ENCODE measurements at regions not wholly inside any gene's neighbourhood (a gene's known extent, or its start where the extent isn't known, plus 50 kb on each side); places are given as distances from the start of the nearest gene placed in this dataset.

- TF ChIP-seq POLR2AphosphoS5 (IDR thresholded peaks at IDR 0.05; ENCODE audit: low read depth) (no peak), SPI1 (IDR thresholded peaks at IDR 0.05; ENCODE audit: borderline replicate concordance, low read depth) (no peak), REST (IDR thresholded peaks at IDR 0.05; ENCODE audit: insufficient replicate concordance, low read depth) (no peak), GABPA (IDR thresholded peaks at IDR 0.05; ENCODE audit: low read depth) (no peak)
- TF ChIP-seq, protein P1, sequence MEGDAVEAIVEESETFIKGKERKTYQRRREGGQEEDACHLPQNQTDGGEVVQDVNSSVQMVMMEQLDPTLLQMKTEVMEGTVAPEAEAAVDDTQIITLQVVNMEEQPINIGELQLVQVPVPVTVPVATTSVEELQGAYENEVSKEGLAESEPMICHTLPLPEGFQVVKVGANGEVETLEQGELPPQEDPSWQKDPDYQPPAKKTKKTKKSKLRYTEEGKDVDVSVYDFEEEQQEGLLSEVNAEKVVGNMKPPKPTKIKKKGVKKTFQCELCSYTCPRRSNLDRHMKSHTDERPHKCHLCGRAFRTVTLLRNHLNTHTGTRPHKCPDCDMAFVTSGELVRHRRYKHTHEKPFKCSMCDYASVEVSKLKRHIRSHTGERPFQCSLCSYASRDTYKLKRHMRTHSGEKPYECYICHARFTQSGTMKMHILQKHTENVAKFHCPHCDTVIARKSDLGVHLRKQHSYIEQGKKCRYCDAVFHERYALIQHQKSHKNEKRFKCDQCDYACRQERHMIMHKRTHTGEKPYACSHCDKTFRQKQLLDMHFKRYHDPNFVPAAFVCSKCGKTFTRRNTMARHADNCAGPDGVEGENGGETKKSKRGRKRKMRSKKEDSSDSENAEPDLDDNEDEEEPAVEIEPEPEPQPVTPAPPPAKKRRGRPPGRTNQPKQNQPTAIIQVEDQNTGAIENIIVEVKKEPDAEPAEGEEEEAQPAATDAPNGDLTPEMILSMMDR (IDR thresholded peaks at IDR 0.05; ENCODE audit: insufficient read depth, low read length): no peak
- no peak overlapping the region for H3K27ac ChIP-seq (replicated peaks)
- H3K4me3 ChIP-seq (replicated peaks; ENCODE audit: insufficient read depth, low read length): no peak overlapping the region
- no peak for DNase-seq (ENCODE audit: low read depth in 1 of 2, low spot score in 1 of 2)
- peaks cover 6% of the 10 kb centered on the region for H3K27me3 ChIP-seq (ENCODE audit: insufficient read depth, poor library complexity, severe bottlenecking)
Measured at GRCh38 chr6:133805876-133806275, 83.0 kb upstream of the TCF21 start.

DNA sequence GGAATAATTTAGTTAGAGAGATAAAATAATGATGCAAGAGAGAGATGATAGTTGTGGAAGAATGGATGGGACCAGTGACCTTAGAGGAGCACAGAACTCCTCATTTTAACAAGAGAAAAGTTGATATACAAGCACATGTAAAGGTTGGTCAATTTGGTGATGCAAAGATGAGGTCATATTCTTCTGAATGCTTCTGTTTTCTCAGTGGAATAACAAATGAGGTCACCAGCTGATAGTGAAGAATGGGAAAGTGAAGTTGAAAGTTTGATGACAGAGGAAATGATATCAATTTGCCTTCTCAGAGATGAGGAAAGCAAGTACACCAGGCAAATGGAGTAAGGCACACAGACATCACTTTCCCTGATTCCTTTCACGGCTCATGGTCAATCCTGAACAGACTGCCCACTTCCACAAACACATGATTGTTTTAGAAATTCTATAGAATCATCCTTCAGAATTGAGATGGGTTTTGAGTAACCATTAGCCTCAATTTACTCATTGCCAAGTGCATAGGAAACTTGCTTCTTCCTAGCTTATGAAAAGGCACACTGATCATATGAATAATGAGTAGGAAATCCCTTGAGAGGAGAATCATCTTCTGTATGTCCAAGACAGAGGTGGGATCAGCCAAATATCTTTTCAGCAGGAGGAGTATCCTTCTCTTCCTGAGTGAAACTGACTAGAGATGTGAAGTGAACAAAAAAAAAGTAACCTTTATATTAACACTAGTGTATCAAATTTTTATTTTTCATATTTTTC lies 82.4 kb upstream of the TCF21 start:
- Histone ChIP-seq H3K27me3 (ENCODE audit: insufficient read depth, poor library complexity, severe bottlenecking) (peaks cover 6% of the 10 kb centered on the region), H3K27ac (replicated peaks) (no peak overlapping the region), H3K4me3 (replicated peaks; ENCODE audit: insufficient read depth, low read length) (no peak overlapping the region)
- DNase-seq (ENCODE audit: low read depth in 1 of 2, low spot score in 1 of 2): no peak
- no peak for TF ChIP-seq GABPA (IDR thresholded peaks at IDR 0.05; ENCODE audit: low read depth)
- TF ChIP-seq POLR2AphosphoS5 (IDR thresholded peaks at IDR 0.05; ENCODE audit: low read depth): no peak
- TF ChIP-seq, protein P1 (IDR thresholded peaks at IDR 0.05; ENCODE audit: insufficient read depth, low read length): no peak
- TF ChIP-seq SPI1 (IDR thresholded peaks at IDR 0.05; ENCODE audit: borderline replicate concordance, low read depth): no peak
- TF ChIP-seq REST (IDR thresholded peaks at IDR 0.05; ENCODE audit: insufficient replicate concordance, low read depth): no peak

GRCh38 chr6:133807501-133807900 lies 81.4 kb upstream of the TCF21 start:
- no peak for DNase-seq (ENCODE audit: low read depth in 1 of 2, low spot score in 1 of 2)
- no peak overlapping the region for H3K27ac ChIP-seq (replicated peaks)
- TF ChIP-seq REST (IDR thresholded peaks at IDR 0.05; ENCODE audit: insufficient replicate concordance, low read depth): no peak
- TF ChIP-seq, protein P1 (IDR thresholded peaks at IDR 0.05; ENCODE audit: insufficient read depth, low read length): no peak
- no peak for TF ChIP-seq GABPA (IDR thresholded peaks at IDR 0.05; ENCODE audit: low read depth)
- H3K4me3 ChIP-seq (replicated peaks; ENCODE audit: insufficient read depth, low read length): no peak overlapping the region
- H3K27me3 ChIP-seq (ENCODE audit: insufficient read depth, poor library complexity, severe bottlenecking): peaks cover 6% of the 10 kb centered on the region

Measured in HL-60 (cell line).